NT2/D1 (cell line): ENCODE measurements at regions not wholly inside any gene's neighbourhood (a gene's known extent, or its start where the extent isn't known, plus 50 kb on each side); places are given as distances from the start of the nearest gene placed in this dataset.

ENCODE experiments used
- YY1 ChIP-seq: IDR thresholded peaks from 2 replicates; pipeline ENCODE4 v1.6.1; 2011; ENCODE audit not compliant: insufficient read length, insufficient read depth
- ZNF274 ChIP-seq: IDR thresholded peaks from 2 replicates; pipeline ENCODE4 v1.6.1; 2011; ENCODE audit warnings: mild to moderate bottlenecking, low read depth, low read length

- TF ChIP-seq YY1, result no peak
- no peak for TF ChIP-seq ZNF274
These were observed 366.1 kb downstream of the CTTN start for GRCh38 chr11:70764356-70764905.
